ENCODE measurements at regions not wholly inside any gene's neighbourhood (a gene's known extent, or its start where the extent isn't known, plus 50 kb on each side); places are given as distances from the start of the nearest gene placed in this dataset.

DNA sequence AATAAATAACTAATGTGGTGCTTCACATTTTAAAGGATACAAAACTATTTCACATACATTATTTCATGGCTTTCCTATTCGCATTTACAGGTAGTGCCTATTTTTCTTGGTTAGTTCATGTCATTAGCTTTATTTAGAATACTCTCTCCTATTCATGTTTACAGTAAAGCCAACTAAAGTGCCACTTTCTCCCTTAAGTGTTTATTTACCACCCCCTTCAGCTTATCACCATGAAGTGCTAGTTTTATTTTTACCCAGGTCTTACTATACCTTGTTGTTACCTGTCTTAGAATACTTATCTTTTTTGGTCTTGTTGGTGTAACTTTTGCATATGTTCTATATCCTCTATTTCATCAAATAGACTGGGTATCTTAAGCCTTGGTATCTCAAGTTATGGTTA lies 715.2 kb upstream of the TENM4 start:
- no peaks in the 10 kb centered on the region for H3K36me3 ChIP-seq (ENCODE audit: control insufficient read depth, insufficient read depth, low read length)
- WGBS, 2 experiments (ENCODE audit: insufficient coverage in 2 of 2) = no CpG with 5 or more reads among the region's 1 CpG
- H3K4me3 ChIP-seq (ENCODE audit: extremely low read depth, insufficient read depth, low read length, poor library complexity, severe bottlenecking) = no peak overlapping the region
- H3K9me3 ChIP-seq (ENCODE audit: control insufficient read depth, low read length) = no peaks in the 10 kb centered on the region
- H3K27ac ChIP-seq (ENCODE audit: low read depth, low read length, severe bottlenecking) = no peak overlapping the region
- H3K4me1 ChIP-seq (ENCODE audit: control insufficient read depth, insufficient read depth, low read length, poor library complexity, severe bottlenecking) = no peaks in the 10 kb centered on the region

DNA sequence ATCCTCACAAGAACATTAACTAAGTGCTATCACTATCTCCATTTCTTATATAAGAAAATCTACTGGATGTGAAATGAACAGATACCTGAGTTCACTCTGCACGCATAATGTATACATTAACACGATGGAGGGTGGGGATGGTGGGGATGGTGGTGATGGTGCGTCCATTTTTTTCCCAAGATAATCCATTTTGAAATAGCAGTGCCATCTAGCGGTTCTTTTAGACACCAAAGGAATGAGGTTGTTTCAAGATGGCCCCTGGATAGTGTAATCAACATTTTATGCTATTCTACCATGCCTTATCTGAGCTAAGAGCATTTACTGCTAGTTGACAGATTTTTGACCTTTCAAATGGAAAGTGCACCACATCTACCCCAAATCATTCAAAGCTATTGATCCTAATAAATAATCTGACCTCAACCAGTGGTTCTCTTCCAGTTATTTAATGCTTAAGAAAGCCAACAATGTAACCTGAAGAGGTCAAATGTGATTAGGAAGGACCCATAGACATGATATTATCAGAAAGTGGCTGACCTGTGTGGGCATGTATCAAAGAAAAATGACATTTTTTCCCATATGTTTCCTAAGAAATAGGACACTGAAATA lies 714.7 kb upstream of the TENM4 start:
- Histone ChIP-seq H3K36me3 (ENCODE audit: control insufficient read depth, insufficient read depth, low read length) (no peaks in the 10 kb centered on the region), H3K4me3 (ENCODE audit: extremely low read depth, insufficient read depth, low read length, poor library complexity, severe bottlenecking) (no peak overlapping the region), H3K27ac (ENCODE audit: low read depth, low read length, severe bottlenecking) (no peak overlapping the region), H3K4me1 (ENCODE audit: control insufficient read depth, insufficient read depth, low read length, poor library complexity, severe bottlenecking) (no peaks in the 10 kb centered on the region), H3K9me3 (ENCODE audit: control insufficient read depth, low read length) (no peaks in the 10 kb centered on the region)
- WGBS, 2 experiments (ENCODE audit: insufficient coverage in 2 of 2) = 0% methylated on average over 1 of the region's 4 CpGs; no CpG with 5 or more reads in 1 of the 2 experiments

DNA sequence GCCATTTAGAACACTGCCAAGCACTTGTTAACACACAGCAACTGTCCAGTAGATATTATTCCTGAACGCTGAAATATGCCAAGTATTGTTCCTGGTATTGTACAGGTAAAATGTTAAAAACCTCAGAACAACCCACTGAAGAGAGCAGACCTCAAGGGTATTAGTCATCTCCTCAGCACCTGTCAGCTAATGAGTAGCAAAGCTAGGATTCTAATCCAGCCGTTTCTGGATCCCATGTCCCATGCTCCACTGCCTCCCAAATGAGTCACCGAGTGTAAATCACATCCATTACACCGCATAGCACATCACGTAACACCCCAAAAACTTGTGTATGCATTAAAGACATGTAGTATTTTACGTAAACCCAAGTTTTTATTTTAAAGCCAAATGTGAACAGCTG lies 705.4 kb upstream of the TENM4 start:
- Histone ChIP-seq H3K9me3 (ENCODE audit: control insufficient read depth, low read length) (no peaks in the 10 kb centered on the region), H3K4me3 (ENCODE audit: extremely low read depth, insufficient read depth, low read length, poor library complexity, severe bottlenecking) (no peak overlapping the region), H3K27ac (ENCODE audit: low read depth, low read length, severe bottlenecking) (no peak overlapping the region), H3K36me3 (ENCODE audit: control insufficient read depth, insufficient read depth, low read length) (no peaks in the 10 kb centered on the region), H3K4me1 (ENCODE audit: control insufficient read depth, insufficient read depth, low read length, poor library complexity, severe bottlenecking) (no peaks in the 10 kb centered on the region)
- WGBS, 2 experiments (ENCODE audit: insufficient coverage in 2 of 2) = 86 to 100% methylated on average over 1 of the region's 6 CpGs

DNA sequence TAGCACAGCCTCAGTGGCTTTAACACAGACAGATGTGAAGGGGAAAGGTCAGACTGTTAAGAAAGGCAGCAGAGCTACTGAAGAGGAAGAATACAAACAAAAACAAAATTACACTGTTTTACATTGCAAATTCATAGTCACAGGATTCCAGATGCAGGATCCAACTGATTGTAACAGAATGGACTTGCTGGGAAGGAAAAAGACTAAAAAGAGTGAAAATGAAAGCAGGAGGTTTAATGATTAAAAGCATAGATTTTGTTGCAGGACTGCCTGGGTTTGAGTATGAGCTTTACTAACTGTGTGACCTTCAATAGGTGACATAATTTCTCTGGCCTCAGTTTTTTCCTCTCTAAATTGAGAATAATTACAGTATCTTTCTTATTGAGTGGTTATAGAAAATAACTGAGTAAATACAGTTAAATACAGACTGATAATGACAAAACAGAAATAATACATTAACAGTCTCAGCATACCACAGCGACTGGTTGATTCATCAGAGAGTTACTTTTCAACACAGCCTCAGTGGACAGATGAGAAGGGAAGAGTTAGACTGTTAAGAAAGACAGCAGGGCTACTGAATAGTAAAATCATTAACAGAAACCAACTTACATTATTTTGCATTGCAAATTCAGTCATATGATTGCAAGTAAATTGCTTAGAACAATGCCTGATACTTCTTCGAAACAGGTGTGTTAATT lies 704.2 kb upstream of the TENM4 start:
- Histone ChIP-seq H3K9me3 (ENCODE audit: control insufficient read depth, low read length) (no peaks in the 10 kb centered on the region), H3K4me1 (ENCODE audit: control insufficient read depth, insufficient read depth, low read length, poor library complexity, severe bottlenecking) (no peaks in the 10 kb centered on the region), H3K36me3 (ENCODE audit: control insufficient read depth, insufficient read depth, low read length) (no peaks in the 10 kb centered on the region), H3K4me3 (ENCODE audit: extremely low read depth, insufficient read depth, low read length, poor library complexity, severe bottlenecking) (no peak overlapping the region), H3K27ac (ENCODE audit: low read depth, low read length, severe bottlenecking) (no peak overlapping the region)
- no CpG with 5 or more reads among the region's 2 CpGs for WGBS, 2 experiments (ENCODE audit: insufficient coverage in 2 of 2)

DNA sequence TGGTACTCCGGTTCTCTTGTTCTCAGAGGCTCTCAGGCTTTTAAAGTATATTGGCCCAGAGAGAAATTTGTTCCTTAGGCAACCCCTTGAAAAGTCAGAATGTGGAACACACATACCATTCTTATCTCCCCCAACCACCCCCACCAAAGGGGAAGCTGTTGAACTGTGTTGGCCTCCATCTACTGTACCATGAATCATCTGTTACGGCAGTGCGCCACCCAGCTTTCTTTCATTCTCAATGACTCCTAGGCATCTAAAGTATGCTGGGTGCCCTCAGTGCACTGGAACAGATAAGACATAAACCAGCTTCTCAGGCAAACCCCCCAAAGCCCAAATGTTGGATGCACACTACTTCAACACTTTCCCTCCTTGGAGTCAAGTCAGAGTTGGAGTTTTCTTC lies 696.2 kb upstream of the TENM4 start:
- peaks cover 9% of the 10 kb centered on the region for H3K4me1 ChIP-seq (ENCODE audit: control insufficient read depth, insufficient read depth, low read length, poor library complexity, severe bottlenecking)
- 79 to 87% methylated on average over 3 of the region's 3 CpGs for WGBS, 2 experiments (ENCODE audit: insufficient coverage in 2 of 2)
- no peaks in the 10 kb centered on the region for H3K9me3 ChIP-seq (ENCODE audit: control insufficient read depth, low read length)
- H3K4me3 ChIP-seq (ENCODE audit: extremely low read depth, insufficient read depth, low read length, poor library complexity, severe bottlenecking) = no peak overlapping the region
- peak overlapping the region; percentile 25 for H3K27ac ChIP-seq (ENCODE audit: low read depth, low read length, severe bottlenecking)
- H3K36me3 ChIP-seq (ENCODE audit: control insufficient read depth, insufficient read depth, low read length) = no peaks in the 10 kb centered on the region

DNA sequence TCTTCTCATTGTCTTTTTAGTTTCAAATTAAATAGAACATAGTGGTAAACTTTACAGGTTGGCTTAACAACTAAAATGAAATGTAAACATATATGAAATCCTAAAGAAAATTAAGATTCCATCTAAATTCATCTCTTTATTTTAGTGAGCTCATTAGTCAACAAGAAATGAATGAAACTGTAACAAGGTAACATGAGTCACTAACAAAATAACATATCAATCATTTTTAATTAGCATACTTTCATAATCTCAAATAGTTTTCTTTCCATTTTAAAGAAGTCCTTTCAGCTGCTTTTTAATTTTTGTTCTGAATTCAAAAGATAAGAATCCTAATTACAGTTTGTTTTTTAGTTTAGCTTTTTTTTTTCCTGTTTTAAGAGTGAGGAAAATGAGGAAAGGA lies 688.6 kb upstream of the TENM4 start:
- no peaks in the 10 kb centered on the region for H3K4me1 ChIP-seq (ENCODE audit: control insufficient read depth, insufficient read depth, low read length, poor library complexity, severe bottlenecking)
- no peak overlapping the region for H3K27ac ChIP-seq (ENCODE audit: low read depth, low read length, severe bottlenecking)
- H3K36me3 ChIP-seq (ENCODE audit: control insufficient read depth, insufficient read depth, low read length) = no peaks in the 10 kb centered on the region
- no peak overlapping the region for H3K4me3 ChIP-seq (ENCODE audit: extremely low read depth, insufficient read depth, low read length, poor library complexity, severe bottlenecking)
- no peaks in the 10 kb centered on the region for H3K9me3 ChIP-seq (ENCODE audit: control insufficient read depth, low read length)

DNA sequence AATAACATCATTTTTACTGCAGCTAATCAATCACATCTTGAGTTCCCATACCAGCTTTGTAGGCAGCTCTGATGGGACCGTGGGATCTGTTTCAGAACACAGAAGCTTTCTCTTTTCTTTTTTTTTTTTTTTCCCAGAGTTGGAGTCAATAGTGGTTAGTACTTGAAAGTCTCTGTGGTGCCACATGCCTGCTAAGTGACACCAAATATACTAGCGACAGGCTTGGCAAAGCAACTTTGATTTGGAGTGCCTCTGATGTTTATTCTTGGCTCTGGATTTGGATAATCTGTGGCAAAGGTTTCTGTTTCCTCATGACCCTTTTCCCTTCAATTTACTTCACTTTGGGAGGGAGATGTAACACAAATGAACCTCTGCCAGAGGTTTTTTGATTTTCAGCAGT lies 681.4 kb upstream of the TENM4 start:
- 83% methylated on average over 2 of the region's 2 CpGs; no CpG with 5 or more reads in 1 of the 2 experiments for WGBS, 2 experiments (ENCODE audit: insufficient coverage in 2 of 2)
- no peak overlapping the region for H3K4me3 ChIP-seq (ENCODE audit: extremely low read depth, insufficient read depth, low read length, poor library complexity, severe bottlenecking)
- H3K27ac ChIP-seq (ENCODE audit: low read depth, low read length, severe bottlenecking) = no peak overlapping the region
- H3K4me1 ChIP-seq (ENCODE audit: control insufficient read depth, insufficient read depth, low read length, poor library complexity, severe bottlenecking) = no peaks in the 10 kb centered on the region
- H3K36me3 ChIP-seq (ENCODE audit: control insufficient read depth, insufficient read depth, low read length) = no peaks in the 10 kb centered on the region
- H3K9me3 ChIP-seq (ENCODE audit: control insufficient read depth, low read length) = no peaks in the 10 kb centered on the region

DNA sequence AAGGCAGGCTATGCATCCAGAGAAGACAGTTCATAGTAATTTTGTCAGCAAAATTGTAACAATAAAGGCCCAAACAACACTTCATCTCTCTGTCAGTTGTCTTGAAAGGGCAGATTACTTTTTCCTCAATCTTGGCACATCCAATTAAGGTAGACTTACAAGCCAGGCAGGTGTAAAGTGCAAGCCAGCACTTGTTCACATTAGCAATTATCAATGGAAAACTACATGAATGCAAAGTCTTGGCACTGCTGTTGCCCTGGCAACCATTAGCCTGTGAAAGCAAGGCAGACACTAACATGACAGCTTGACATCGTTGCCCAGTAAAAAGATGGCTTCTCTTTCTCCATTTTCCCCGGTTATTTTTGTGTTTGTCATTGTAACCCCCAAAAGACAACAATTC lies 677.2 kb upstream of the TENM4 start:
- 81 to 100% methylated on average over 1 to 2 of the region's 2 CpGs for WGBS, 2 experiments (ENCODE audit: insufficient coverage in 2 of 2)
- Histone ChIP-seq H3K4me1 (ENCODE audit: control insufficient read depth, insufficient read depth, low read length, poor library complexity, severe bottlenecking) (no peaks in the 10 kb centered on the region), H3K27ac (ENCODE audit: low read depth, low read length, severe bottlenecking) (no peak overlapping the region), H3K9me3 (ENCODE audit: control insufficient read depth, low read length) (no peaks in the 10 kb centered on the region), H3K36me3 (ENCODE audit: control insufficient read depth, insufficient read depth, low read length) (no peaks in the 10 kb centered on the region), H3K4me3 (ENCODE audit: extremely low read depth, insufficient read depth, low read length, poor library complexity, severe bottlenecking) (no peak overlapping the region)

DNA sequence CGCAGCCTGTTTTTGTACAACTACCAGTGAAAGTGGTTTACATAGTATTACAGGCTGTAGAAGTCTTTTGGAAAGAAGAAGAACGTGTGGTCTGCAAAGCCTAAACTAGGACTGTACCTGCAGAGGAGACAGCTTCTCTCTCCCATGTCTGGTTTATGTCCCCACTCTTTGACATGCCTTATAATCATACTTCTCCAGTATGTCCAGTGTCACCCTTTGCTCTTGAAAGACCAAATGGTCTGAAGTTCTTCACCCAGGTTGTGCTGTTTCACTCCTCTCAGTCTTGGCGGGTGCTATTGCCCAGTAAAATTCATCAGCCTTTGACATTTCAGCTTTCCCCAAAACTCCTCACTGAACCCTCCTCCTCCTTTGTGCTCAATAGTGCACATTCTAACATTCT lies 676.0 kb upstream of the TENM4 start:
- Histone ChIP-seq H3K27ac (ENCODE audit: low read depth, low read length, severe bottlenecking) (no peak overlapping the region), H3K4me1 (ENCODE audit: control insufficient read depth, insufficient read depth, low read length, poor library complexity, severe bottlenecking) (no peaks in the 10 kb centered on the region), H3K4me3 (ENCODE audit: extremely low read depth, insufficient read depth, low read length, poor library complexity, severe bottlenecking) (no peak overlapping the region), H3K36me3 (ENCODE audit: control insufficient read depth, insufficient read depth, low read length) (no peaks in the 10 kb centered on the region), H3K9me3 (ENCODE audit: control insufficient read depth, low read length) (no peaks in the 10 kb centered on the region)
- WGBS, 2 experiments (ENCODE audit: insufficient coverage in 2 of 2) = 97 to 100% methylated on average over 2 to 3 of the region's 3 CpGs

DNA sequence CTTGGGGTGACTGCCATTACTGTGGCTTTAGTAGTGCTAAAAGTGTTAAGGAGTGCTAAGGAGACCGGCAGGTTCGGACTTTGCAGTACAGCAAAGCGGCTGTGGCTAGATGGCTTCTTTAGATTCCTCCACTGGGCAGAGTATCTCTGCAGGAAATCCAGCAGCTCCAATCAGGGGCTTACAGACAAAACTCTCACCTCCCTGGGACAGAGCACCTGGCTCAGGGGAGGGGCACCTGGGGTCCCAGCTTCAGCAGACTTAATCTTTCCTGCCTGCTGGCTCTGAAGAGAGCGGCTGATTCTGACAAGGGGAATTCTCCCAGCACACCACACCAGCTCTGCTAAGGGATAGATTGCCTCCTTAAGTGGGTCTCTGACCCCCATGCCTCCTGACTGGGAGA lies 668.8 kb upstream of the TENM4 start:
- no peak overlapping the region for H3K27ac ChIP-seq (ENCODE audit: low read depth, low read length, severe bottlenecking)
- 86 to 100% methylated on average over 1 of the region's 4 CpGs for WGBS, 2 experiments (ENCODE audit: insufficient coverage in 2 of 2)
- H3K4me3 ChIP-seq (ENCODE audit: extremely low read depth, insufficient read depth, low read length, poor library complexity, severe bottlenecking) = no peak overlapping the region
- no peaks in the 10 kb centered on the region for H3K36me3 ChIP-seq (ENCODE audit: control insufficient read depth, insufficient read depth, low read length)
- peaks cover 5% of the 10 kb centered on the region for H3K4me1 ChIP-seq (ENCODE audit: control insufficient read depth, insufficient read depth, low read length, poor library complexity, severe bottlenecking)
- H3K9me3 ChIP-seq (ENCODE audit: control insufficient read depth, low read length) = no peaks in the 10 kb centered on the region

DNA sequence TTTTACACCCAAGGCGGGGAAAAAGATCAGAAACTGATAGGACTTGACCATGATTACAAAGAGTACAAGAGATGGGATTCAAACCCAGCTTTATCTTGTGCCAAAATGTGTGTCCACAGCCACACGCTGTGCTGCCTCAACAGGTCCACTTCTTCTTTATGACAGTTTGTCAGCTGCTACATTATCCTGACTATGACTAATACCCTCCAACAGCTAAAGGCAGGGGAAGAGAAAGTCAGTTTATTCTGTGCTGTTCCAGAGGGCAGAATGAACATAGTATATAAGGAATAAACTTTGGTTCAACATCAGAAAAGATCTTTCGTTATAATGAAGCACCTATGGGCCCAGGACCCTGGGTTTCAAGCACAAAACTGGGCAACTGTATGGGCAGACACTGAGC lies 668.2 kb upstream of the TENM4 start:
- no peaks in the 10 kb centered on the region for H3K9me3 ChIP-seq (ENCODE audit: control insufficient read depth, low read length)
- 87 to 100% methylated on average over 1 to 2 of the region's 3 CpGs for WGBS, 2 experiments (ENCODE audit: insufficient coverage in 2 of 2)

More for the DNA sequence above, 668.2 kb upstream of the TENM4 start:
- Histone ChIP-seq H3K4me1 (ENCODE audit: control insufficient read depth, insufficient read depth, low read length, poor library complexity, severe bottlenecking) (peaks cover 5% of the 10 kb centered on the region), H3K4me3 (ENCODE audit: extremely low read depth, insufficient read depth, low read length, poor library complexity, severe bottlenecking) (no peak overlapping the region), H3K36me3 (ENCODE audit: control insufficient read depth, insufficient read depth, low read length) (no peaks in the 10 kb centered on the region), H3K27ac (ENCODE audit: low read depth, low read length, severe bottlenecking) (no peak overlapping the region)

Measured in mesodermal cell (in vitro differentiated cells).